ENCODE measurements at regions not wholly inside any gene's neighbourhood (a gene's known extent, or its start where the extent isn't known, plus 50 kb on each side); places are given as distances from the start of the nearest gene placed in this dataset.

GRCh38 chr14:22449600-22449905 is 139.5 kb downstream of the DAD1 start:
- no peak for DNase-seq

- DNase-seq, result no peak
Observed at GRCh38 chr14:22448905-22449599, 140.0 kb downstream of the DAD1 start.

GRCh38 chr14:22448035-22448904 is 140.8 kb downstream of the DAD1 start:
- no peak for DNase-seq

GRCh38 chr14:22438742-22439141 is 150.3 kb downstream of the DAD1 start:
- DNase-seq, result no peak

- DNase-seq, result no peak
Observed at GRCh38 chr14:22434901-22435550, 154.0 kb downstream of the DAD1 start.

GRCh38 chr14:22434030-22434429 is 155.0 kb downstream of the DAD1 start:
- DNase-seq, result no peak

GRCh38 chr14:22433069-22433468 is 156.0 kb downstream of the DAD1 start:
- DNase-seq, result no peak

GRCh38 chr14:22432348-22432976 is 156.6 kb downstream of the DAD1 start:
- no peak for DNase-seq

GRCh38 chr14:22429546-22430294 is 159.3 kb downstream of the DAD1 start:
- DNase-seq, result no peak

GRCh38 chr14:22428700-22429291 is 160.2 kb downstream of the DAD1 start:
- DNase-seq, result no peak

GRCh38 chr14:22427771-22428231 is 161.2 kb downstream of the DAD1 start:
- DNase-seq, result no peak

GRCh38 chr14:22426711-22427110 is 162.3 kb downstream of the DAD1 start:
- DNase-seq, result no peak

GRCh38 chr14:22423958-22424357 is 165.1 kb downstream of the DAD1 start:
- DNase-seq, result no peak

GRCh38 chr14:22422238-22422637 is 166.8 kb downstream of the DAD1 start:
- no peak for DNase-seq

- DNase-seq, result no peak
Observed at GRCh38 chr14:22420598-22421186, 168.3 kb downstream of the DAD1 start.

- DNase-seq, result no peak
Observed at GRCh38 chr14:22419620-22420019, 169.4 kb downstream of the DAD1 start.

GRCh38 chr14:22418631-22419030 is 170.4 kb downstream of the DAD1 start:
- no peak for DNase-seq

- no peak for DNase-seq
Observed at GRCh38 chr14:22417914-22418313, 171.1 kb downstream of the DAD1 start.

- no peak for DNase-seq
Observed at GRCh38 chr14:22416193-22416592, 172.8 kb downstream of the DAD1 start.

GRCh38 chr14:22415605-22415959 is 173.4 kb downstream of the DAD1 start:
- DNase-seq, result no peak

GRCh38 chr14:22414876-22415604 is 174.0 kb downstream of the DAD1 start:
- no peak for DNase-seq
